NT2/D1 (cell line): ENCODE measurements at regions not wholly inside any gene's neighbourhood (a gene's known extent, or its start where the extent isn't known, plus 50 kb on each side); places are given as distances from the start of the nearest gene placed in this dataset.

Experiments used
- SUZ12 ChIP-seq: IDR thresholded peaks from 2 replicates; pipeline ENCODE4 v1.6.1; 2011; ENCODE audit not compliant: insufficient read length, insufficient read depth; ENCODE audit errors: extremely low read depth
- YY1 ChIP-seq: IDR thresholded peaks from 2 replicates; pipeline ENCODE4 v1.6.1; 2011; ENCODE audit not compliant: insufficient read length, insufficient read depth
- ZNF274 ChIP-seq: IDR thresholded peaks from 2 replicates; pipeline ENCODE4 v1.6.1; 2011; ENCODE audit warnings: mild to moderate bottlenecking, low read depth, low read length

DNA sequence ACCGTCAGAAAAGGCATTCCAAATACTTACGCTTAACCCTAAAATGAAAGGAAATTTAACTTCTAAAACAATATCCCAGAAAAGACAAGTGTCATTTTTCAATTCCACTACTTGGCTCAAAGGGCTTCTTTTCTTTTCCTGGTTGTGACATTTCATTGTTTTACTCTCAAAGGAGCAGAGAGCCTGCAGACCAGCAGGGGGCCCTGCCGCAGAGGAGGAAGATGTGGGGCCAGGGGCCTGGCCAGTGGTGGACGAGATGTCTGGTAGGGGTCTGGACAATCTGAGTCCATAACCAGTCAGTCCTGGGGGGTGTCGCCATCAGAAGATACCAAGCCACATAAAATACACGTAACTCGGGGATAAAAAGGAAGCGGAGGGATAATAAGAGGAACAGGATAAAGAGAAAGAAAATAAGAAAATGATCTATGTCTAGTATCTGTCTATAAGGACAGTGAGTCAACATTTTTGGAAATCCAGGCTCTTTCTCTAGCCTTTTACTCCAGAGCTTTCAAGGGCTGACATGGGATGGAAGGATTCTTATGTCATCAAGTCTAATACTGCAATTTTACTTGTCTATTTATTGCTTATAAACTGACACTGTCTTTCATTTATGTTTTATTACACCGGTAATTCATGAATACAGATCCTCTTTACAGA lies 54.2 kb upstream of the ARHGEF3 start:
- TF ChIP-seq YY1 (no peak), SUZ12 (no peak), ZNF274 (no peak)
